PC-9 (cell line): ENCODE measurements at regions not wholly inside any gene's neighbourhood (a gene's known extent, or its start where the extent isn't known, plus 50 kb on each side); places are given as distances from the start of the nearest gene placed in this dataset.

Source experiments
- BruUV-seq: library from RNA; stranded (reverse); fragments of 400-500 nt; replicated peaks from 2 replicates; lab custom pipeline; 2021; lab: Mats Ljungman, UMichigan
- CTCF ChIA-PET: fragments of 300-600 bp; sonication (Branson Sonifier 250); formaldehyde crosslinking; loops from one replicate; lab custom pipeline; 2022; ENCODE audit warnings: antibody characterized with exemption; lab: Charles Lee
- POLR2A ChIA-PET: fragments of 300-600 bp; sonication (Branson Sonifier 250); formaldehyde crosslinking; loops from one replicate; lab custom pipeline; 2022; ENCODE audit warnings: antibody characterized with exemption; ENCODE audit not compliant: unreplicated experiment; lab: Charles Lee
- DNase-seq, 2 experiments: peaks; one replicate each; pipeline versions ENCODE4 v3.0.0 to v3.0.0-alpha.2; 2015 to 2022; ENCODE audit warnings: mixed read lengths in 1 of 2
- H2AFZ ChIP-seq: fragments of 200-600 bp; sonication (generic); 2 replicates; pipeline ENCODE4 v1.8.1; 2017; ENCODE audit warnings: antibody characterized with exemption
- H3F3A ChIP-seq: fragments of 200-600 bp; sonication (generic); 2 replicates; pipeline ENCODE4 v1.8.1; 2017; ENCODE audit warnings: antibody characterized with exemption, mild to moderate bottlenecking, low read depth; ENCODE audit not compliant: insufficient read depth
- H3K27ac ChIP-seq: fragments of 200-600 bp; sonication (generic); 2 replicates; pipeline ENCODE4 v1.6.1; 2016; ENCODE audit warnings: mixed run types
- H3K27me3 ChIP-seq: fragments of 200-600 bp; sonication (generic); 2 replicates; pipeline ENCODE4 v1.6.1; 2016; ENCODE audit warnings: low read depth, mixed run types; ENCODE audit not compliant: insufficient read depth
- H3K36me3 ChIP-seq: fragments of 200-600 bp; sonication (generic); 2 replicates; pipeline ENCODE4 v1.6.1; 2016; ENCODE audit warnings: low read depth, mixed run types
- H3K4me1 ChIP-seq: fragments of 200-600 bp; sonication (generic); replicated peaks from 2 replicates; pipeline ENCODE4 v1.6.1; 2016; ENCODE audit warnings: mixed run types; ENCODE audit not compliant: insufficient read depth
- H3K4me2 ChIP-seq: fragments of 200-600 bp; sonication (generic); 2 replicates; pipeline ENCODE4 v1.6.1; 2017; ENCODE audit warnings: mixed run types
- H3K4me3 ChIP-seq: fragments of 200-600 bp; sonication (generic); 2 replicates; pipeline ENCODE4 v1.6.1; 2016; ENCODE audit warnings: mixed run types
- H3K79me2 ChIP-seq: fragments of 200-600 bp; sonication (generic); 2 replicates; pipeline ENCODE4 v1.6.1; 2017; ENCODE audit warnings: low read depth, mixed run types
- H3K9me2 ChIP-seq: fragments of 200-600 bp; sonication (generic); 2 replicates; pipeline ENCODE4 v1.8.1; 2017; ENCODE audit warnings: mild to moderate bottlenecking; ENCODE audit not compliant: insufficient read depth
- H3K9me3 ChIP-seq: fragments of 200-600 bp; sonication (generic); 2 replicates; pipeline ENCODE4 v1.8.1; 2016; ENCODE audit warnings: low read depth; ENCODE audit not compliant: insufficient read depth
- H4K20me1 ChIP-seq: fragments of 200-600 bp; sonication (generic); 2 replicates; pipeline ENCODE4 v1.8.1; 2017; ENCODE audit not compliant: insufficient read depth
- CTCF ChIP-seq: fragments of 200-600 bp; sonication (generic); conservative IDR thresholded peaks from 2 replicates; pipeline ENCODE4 v1.6.1; 2017; ENCODE audit warnings: mixed run types, antibody characterized with exemption, mild to moderate bottlenecking, moderate library complexity
- EZH2 ChIP-seq: fragments of 200-600 bp; sonication (generic); IDR thresholded peaks from 2 replicates; pipeline ENCODE4 v1.8.0; 2017; ENCODE audit warnings: antibody characterized with exemption, low read depth
- intact Hi-C: fragments of 100-400 bp; cut with micrococcal nuclease; formaldehyde crosslinking; loops from one replicate; pipeline ENCODE4 v1.10.0; 2022; ENCODE audit not compliant: unreplicated experiment

DNA sequence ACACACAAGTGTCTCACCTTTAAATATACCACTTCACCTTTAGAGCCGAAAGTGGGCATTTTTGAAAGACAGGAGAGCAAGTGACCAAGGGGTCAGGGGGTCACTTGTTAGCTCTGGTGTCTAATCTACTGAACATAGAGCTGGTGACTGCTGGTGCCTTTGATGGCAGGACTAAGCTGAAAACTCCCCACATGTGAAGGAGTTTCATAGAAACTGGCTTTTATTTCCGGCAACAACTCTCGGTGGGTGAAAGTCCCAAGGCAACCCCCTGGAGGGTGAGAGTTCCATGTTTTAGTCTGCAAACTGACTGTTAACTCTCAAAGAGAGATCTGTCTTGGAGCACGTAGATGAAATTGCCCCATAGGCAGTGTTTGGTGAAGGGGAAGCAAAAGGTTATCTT, 466.9 kb downstream of the DMRTA1 start:
- Histone ChIP-seq H3K79me2 (no peaks in the 10 kb centered on the region), H3K27me3 (no peaks in the 10 kb centered on the region), H3K9me3 (no peaks in the 10 kb centered on the region), H2AFZ (no peak overlapping the region), H3F3A (no peaks in the 10 kb centered on the region), H3K27ac (no peak overlapping the region), H3K4me3 (no peak overlapping the region), H3K4me2 (no peak overlapping the region), H4K20me1 (no peaks in the 10 kb centered on the region), H3K9me2 (no peaks in the 10 kb centered on the region), H3K4me1 (no peaks in the 10 kb centered on the region), H3K36me3 (no peaks in the 10 kb centered on the region)
- DNase-seq, result no peak
- ChIA-PET POLR2A (no interaction called here), CTCF (no interaction called here)
- no TSS peak for BruUV-seq
- intact Hi-C loops, result no loop called here
- TF ChIP-seq EZH2, result no peak
- no peak for TF ChIP-seq CTCF

- Histone ChIP-seq H2AFZ (no peak overlapping the region), H3K79me2 (no peaks in the 10 kb centered on the region), H4K20me1 (no peaks in the 10 kb centered on the region), H3K4me1 (no peaks in the 10 kb centered on the region), H3K27ac (no peak overlapping the region), H3K36me3 (no peaks in the 10 kb centered on the region), H3K9me2 (no peaks in the 10 kb centered on the region), H3F3A (no peaks in the 10 kb centered on the region), H3K27me3 (no peaks in the 10 kb centered on the region), H3K4me3 (no peak overlapping the region), H3K4me2 (no peak overlapping the region), H3K9me3 (no peaks in the 10 kb centered on the region)
- ChIA-PET CTCF (no interaction called here), POLR2A (no interaction called here)
- intact Hi-C loops, result no loop called here
- no TSS peak for BruUV-seq
- DNase-seq, result no peak
- TF ChIP-seq CTCF (no peak), EZH2 (no peak)
These were observed 469.5 kb downstream of the DMRTA1 start for GRCh38 chr9:22916148-22916547.

GRCh38 chr9:22919423-22919822, 472.8 kb downstream of the DMRTA1 start:
- Histone ChIP-seq H3K4me2 (no peak overlapping the region), H3F3A (no peaks in the 10 kb centered on the region), H2AFZ (no peak overlapping the region), H3K9me3 (no peaks in the 10 kb centered on the region), H3K27ac (no peak overlapping the region), H3K36me3 (no peaks in the 10 kb centered on the region), H3K79me2 (no peaks in the 10 kb centered on the region), H3K9me2 (no peaks in the 10 kb centered on the region), H3K4me1 (no peaks in the 10 kb centered on the region), H3K4me3 (no peak overlapping the region), H3K27me3 (no peaks in the 10 kb centered on the region), H4K20me1 (no peaks in the 10 kb centered on the region)
- ChIA-PET POLR2A (no interaction called here), CTCF (no interaction called here)
- BruUV-seq, result no TSS peak
- TF ChIP-seq EZH2 (no peak), CTCF (no peak)
- intact Hi-C loops, result no loop called here
- no peak for DNase-seq
